H1 (cell line): ENCODE measurements at regions not wholly inside any gene's neighbourhood (a gene's known extent, or its start where the extent isn't known, plus 50 kb on each side); places are given as distances from the start of the nearest gene placed in this dataset.
"Not testable (repeated sequence)": the region's sequence is repeated elsewhere in the genome, so short reads cannot be mapped to it uniquely, and the experiment has no call there.

Source experiments
- CTCF ChIA-PET: fragments of 300-600 bp; sonication (Branson Sonifier 250); formaldehyde crosslinking; loops from one replicate; lab custom pipeline; 2021; ENCODE audit not compliant: partially characterized antibody; lab: Charles Lee
- POLR2A ChIA-PET: fragments of 300-600 bp; sonication (Branson Sonifier 250); formaldehyde crosslinking; loops from one replicate; lab custom pipeline; 2021; ENCODE audit warnings: inconsistent platforms; ENCODE audit not compliant: partially characterized antibody; lab: Charles Lee
- DNase-seq, 2 experiments: peaks; one replicate each; pipeline versions ENCODE4 v3.0.0 to v3.0.0-alpha.2; 2010 to 2022; ENCODE audit warnings: low spot score in 2 of 2, low read depth in 1 of 2, mixed read lengths in 1 of 2
- FAIRE-seq: peaks from 2 replicates; lab custom pipeline; 2011; peaks lifted over from hg19 to GRCh38; lab: Jason Lieb, UNC
- H2AFZ ChIP-seq: 2 replicates; pipeline ENCODE4 v1.8.1; 2012; ENCODE audit warnings: low read length, inconsistent platforms
- H2AK5ac ChIP-seq: 2 replicates; pipeline ENCODE4 v1.6.1; 2013; ENCODE audit warnings: low read depth, low read length
- H2BK120ac ChIP-seq: replicated peaks from 2 replicates; pipeline ENCODE3; 2013; ENCODE audit warnings: low read depth, low read length, inconsistent platforms
- H2BK12ac ChIP-seq: 2 replicates; pipeline ENCODE4 v1.6.1; 2013; ENCODE audit warnings: low read depth, low read length
- H2BK15ac ChIP-seq: 2 replicates; pipeline ENCODE4 v1.6.1; 2013; ENCODE audit warnings: low read length
- H2BK20ac ChIP-seq: 2 replicates; pipeline ENCODE4 v1.6.1; 2013; ENCODE audit warnings: low read length
- H2BK5ac ChIP-seq: 2 replicates; pipeline ENCODE4 v1.6.1; 2013; ENCODE audit warnings: low read depth, low read length
- H3K14ac ChIP-seq: 2 replicates; pipeline ENCODE4 v1.6.1; 2013; ENCODE audit warnings: inconsistent platforms; ENCODE audit not compliant: insufficient read length
- H3K18ac ChIP-seq: 2 replicates; pipeline ENCODE4 v1.6.1; 2013; ENCODE audit warnings: low read length; ENCODE audit errors: extremely low read depth
- H3K23ac ChIP-seq: 2 replicates; pipeline ENCODE4 v1.6.1; 2013; ENCODE audit warnings: inconsistent platforms; ENCODE audit not compliant: insufficient read length
- H3K23me2 ChIP-seq: 2 replicates; pipeline ENCODE4 v1.6.1; 2013; ENCODE audit warnings: low read depth, low read length
- H3K27ac ChIP-seq: 2 replicates; pipeline ENCODE4 v1.6.1; 2011; ENCODE audit warnings: low read depth, low read length, inconsistent platforms
- H3K27me3 ChIP-seq, 4 experiments: replicated peaks in 1 of 4; 1 replicate in 1 of 4; 2 replicates in 3 of 4; pipeline versions ENCODE4 v1.6.1 to v1.8.1; 2011 to 2013; ENCODE audit warnings: low read length in 3 of 4, mild to moderate bottlenecking in 3 of 4, inconsistent platforms in 2 of 4, mixed read lengths in 2 of 4, moderate library complexity in 1 of 4; ENCODE audit not compliant: control insufficient read depth in 3 of 4, insufficient read depth in 3 of 4; ENCODE audit errors: extremely low read depth in 1 of 4
- H3K36me3 ChIP-seq, 4 experiments: 2 replicates each; pipeline versions ENCODE4 v1.6.1 to v1.8.1; 2011 to 2013; ENCODE audit warnings: mild to moderate bottlenecking in 4 of 4, low read length in 3 of 4, moderate library complexity in 2 of 4, control low read depth in 1 of 4, inconsistent platforms in 1 of 4; ENCODE audit not compliant: insufficient read depth in 4 of 4, control insufficient read depth in 2 of 4
- H3K4ac ChIP-seq: replicated peaks from 2 replicates; pipeline ENCODE3; 2013; ENCODE audit warnings: low read length, low read depth, mixed read lengths, inconsistent platforms; ENCODE audit not compliant: insufficient read length
- H3K4me1 ChIP-seq, 4 experiments: replicated peaks in 1 of 4; 1 replicate in 1 of 4; 2 replicates in 3 of 4; pipeline versions ENCODE4 v1.6.1 to v1.8.1; 2011 to 2013; ENCODE audit warnings: low read length in 3 of 4, inconsistent platforms in 2 of 4, mixed read lengths in 1 of 4; ENCODE audit not compliant: insufficient read depth in 4 of 4, control insufficient read depth in 3 of 4
- H3K4me2 ChIP-seq, 2 experiments: 2 replicates each; pipeline versions ENCODE4 v1.6.1 to v1.8.1; 2011 to 2013; ENCODE audit warnings: low read depth in 2 of 2, low read length in 2 of 2, control low read depth in 1 of 2, inconsistent platforms in 1 of 2, mild to moderate bottlenecking in 1 of 2; ENCODE audit not compliant: insufficient read depth in 1 of 2
- H3K4me3 ChIP-seq, 4 experiments: fragments of 200-600, 300-600 bp in 1 of 4; sonication (generic), shearing (Covaris generic), sonication (Bioruptor Twin) in 1 of 4; 2 replicates each; pipeline versions ENCODE4 v1.5.1 to v1.8.1; 2011 to 2016; ENCODE audit warnings: low read length in 4 of 4, low read depth in 3 of 4, control low read depth in 2 of 4, inconsistent platforms in 2 of 4, mild to moderate bottlenecking in 2 of 4, mixed read lengths in 1 of 4, moderate library complexity in 1 of 4; ENCODE audit not compliant: insufficient read depth in 2 of 4; ENCODE audit errors: extremely low read depth in 1 of 4
- H3K56ac ChIP-seq: replicated peaks from 2 replicates; pipeline ENCODE3; 2013; ENCODE audit warnings: low read depth, mild to moderate bottlenecking, mixed read lengths, low read length, inconsistent platforms; ENCODE audit not compliant: insufficient read length
- H3K79me1 ChIP-seq: 2 replicates; pipeline ENCODE4 v1.6.1; 2013; ENCODE audit warnings: low read depth, low read length, control low read depth
- H3K79me2 ChIP-seq, 2 experiments: 2 replicates each; pipeline versions ENCODE4 v1.6.1 to v1.8.1; 2012 to 2013; ENCODE audit warnings: low read length in 2 of 2, mild to moderate bottlenecking in 2 of 2, inconsistent platforms in 1 of 2; ENCODE audit not compliant: insufficient read depth in 2 of 2, control insufficient read depth in 1 of 2
- H3K9ac ChIP-seq, 4 experiments: replicated peaks in 1 of 4; 1 replicate in 1 of 4; 2 replicates in 3 of 4; pipeline versions ENCODE4 v1.6.1 to v1.8.1; 2011 to 2013; ENCODE audit warnings: low read depth in 3 of 4, low read length in 3 of 4, control low read depth in 2 of 4, mild to moderate bottlenecking in 2 of 4, moderate library complexity in 2 of 4, inconsistent platforms in 1 of 4; ENCODE audit errors: extremely low read depth in 1 of 4
- H3K9me3 ChIP-seq, 2 experiments: 2 replicates each; pipeline versions ENCODE4 v1.6.1 to v1.8.1; 2012 to 2013; ENCODE audit warnings: mild to moderate bottlenecking in 2 of 2, moderate library complexity in 2 of 2, control low read depth in 1 of 2, inconsistent platforms in 1 of 2, low read depth in 1 of 2, low read length in 1 of 2, mixed read lengths in 1 of 2; ENCODE audit not compliant: insufficient read depth in 2 of 2
- H4K20me1 ChIP-seq, 2 experiments: replicated peaks in 1 of 2; 2 replicates each; pipeline versions ENCODE3 to v1.8.1; 2011 to 2013; ENCODE audit warnings: inconsistent platforms in 2 of 2, low read length in 2 of 2, mild to moderate bottlenecking in 1 of 2; ENCODE audit not compliant: insufficient read depth in 2 of 2, control insufficient read depth in 1 of 2
- H4K5ac ChIP-seq: 2 replicates; pipeline ENCODE4 v1.6.1; 2013; ENCODE audit warnings: low read length, low read depth, mixed read lengths, inconsistent platforms; ENCODE audit not compliant: insufficient read length
- H4K8ac ChIP-seq: 2 replicates; pipeline ENCODE4 v1.8.0; 2013; ENCODE audit warnings: mild to moderate bottlenecking, moderate library complexity, low read length, inconsistent platforms; ENCODE audit not compliant: insufficient read depth; ENCODE audit errors: extremely low read depth
- H4K91ac ChIP-seq: replicated peaks from 2 replicates; pipeline ENCODE3; 2013; ENCODE audit warnings: low read length, mixed read lengths, inconsistent platforms; ENCODE audit not compliant: insufficient read length
- WGBS, 2 experiments: shearing (Covaris generic) in 1 of 2; methylation state at CpG; one replicate each; pipeline versions ENCODE4 v1.1.6 to v1.1.7; 2013 to 2015; ENCODE audit warnings: low lambda C conversion rate in 2 of 2, mixed read lengths in 2 of 2, inconsistent platforms in 1 of 2, low coverage in 1 of 2, missing lambda C conversion rate in 1 of 2; ENCODE audit not compliant: insufficient replicate concordance in 2 of 2, insufficient coverage in 1 of 2, insufficient read length in 1 of 2; ENCODE audit errors: extremely low coverage in 1 of 2, missing lambda C conversion rate in 1 of 2; 5-methylcytosine and 5-hydroxymethylcytosine counted together

DNA sequence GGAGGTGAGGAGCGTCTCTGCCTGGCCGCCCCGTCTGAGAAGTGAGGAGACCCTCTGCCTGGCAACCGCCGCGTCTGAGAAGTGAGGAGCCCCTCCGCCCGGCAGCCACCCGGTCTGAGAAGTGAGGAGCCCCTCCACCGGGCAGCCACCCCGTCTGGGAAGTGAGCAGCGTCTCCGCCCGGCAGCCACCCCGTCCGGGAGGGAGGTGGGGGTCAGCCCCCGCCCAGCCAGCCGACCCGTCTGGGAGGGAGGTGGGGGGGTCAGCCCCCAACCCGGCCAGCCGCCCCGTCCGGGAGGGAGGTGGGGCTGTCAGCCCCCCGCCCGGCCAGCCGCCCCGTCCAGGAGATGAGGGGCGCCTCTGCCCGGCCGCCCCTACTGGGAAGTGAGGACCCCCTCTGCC lies 124.4 kb upstream of the ZNF722 start:
- FAIRE-seq, H3K79me2 ChIP-seq, H3K4me2 ChIP-seq, H2BK15ac ChIP-seq, H3K23ac ChIP-seq, H3K56ac ChIP-seq, CTCF ChIA-PET, H3K79me1 ChIP-seq, H3K27ac ChIP-seq, DNase-seq, H2BK5ac ChIP-seq, H4K5ac ChIP-seq, H3K4me3 ChIP-seq, H2AK5ac ChIP-seq, H3K4ac ChIP-seq, H3K18ac ChIP-seq, H2AFZ ChIP-seq, H3K9ac ChIP-seq, H4K91ac ChIP-seq, H3K23me2 ChIP-seq, H4K20me1 ChIP-seq, H3K14ac ChIP-seq, H2BK12ac ChIP-seq, H4K8ac ChIP-seq, H3K4me1 ChIP-seq, H3K27me3 ChIP-seq, H2BK20ac ChIP-seq, H2BK120ac ChIP-seq, H3K36me3 ChIP-seq, POLR2A ChIA-PET: not testable (repeated sequence)
- peaks cover 45 to 50% of the 10 kb centered on the region in 2 experiments for H3K9me3 ChIP-seq
- 95% methylated on average over 7 of the region's 30 CpGs; no CpG with 5 or more reads in 1 of the 2 experiments for WGBS, 2 experiments
